ENCODE measurements at regions not wholly inside any gene's neighbourhood (a gene's known extent, or its start where the extent isn't known, plus 50 kb on each side); places are given as distances from the start of the nearest gene placed in this dataset.

- intact Hi-C loops (cut with micrococcal nuclease) = no loop called here
- Mint-ChIP-seq H3K27me3 (ENCODE audit: insufficient read depth, unreplicated experiment) (peaks cover 59% of the 10 kb centered on the region), H3K36me3 (ENCODE audit: insufficient read depth, unreplicated experiment) (no peaks in the 10 kb centered on the region), H3K4me1 (ENCODE audit: insufficient read depth, unreplicated experiment) (no peaks in the 10 kb centered on the region), H3K4me3 (ENCODE audit: unreplicated experiment) (no peak overlapping the region), H3K27ac (ENCODE audit: low read depth, unreplicated experiment) (no peak overlapping the region), H3K9me3 (ENCODE audit: unreplicated experiment) (no peaks in the 10 kb centered on the region)
- no peak for DNase-seq (ENCODE audit: unreplicated experiment)
- no peak for TF ChIP-seq CTCF (IDR thresholded peaks at IDR 0.05; ENCODE audit: unreplicated experiment)
- ChIA-PET POLR2A (no interaction called here), CTCF (no interaction called here)
- BruUV-seq (replicated peaks) = no TSS peak
Observed at GRCh38 chr3:35487376-35487775, 151.9 kb upstream of the ARPP21 start.

- ChIA-PET POLR2A (no interaction called here), CTCF (no interaction called here)
- H3K9me3 Mint-ChIP-seq (ENCODE audit: unreplicated experiment) = no peaks in the 10 kb centered on the region
- no TSS peak for BruUV-seq (replicated peaks)
- no peaks in the 10 kb centered on the region for H3K4me1 Mint-ChIP-seq (ENCODE audit: insufficient read depth, unreplicated experiment)
- H3K4me3 Mint-ChIP-seq (ENCODE audit: unreplicated experiment) = no peak overlapping the region
- DNase-seq (ENCODE audit: unreplicated experiment) = no peak
- intact Hi-C loops (cut with micrococcal nuclease) = no loop called here
- no peaks in the 10 kb centered on the region for H3K36me3 Mint-ChIP-seq (ENCODE audit: insufficient read depth, unreplicated experiment)
- H3K27ac Mint-ChIP-seq (ENCODE audit: low read depth, unreplicated experiment) = no peak overlapping the region
- H3K27me3 Mint-ChIP-seq (ENCODE audit: insufficient read depth, unreplicated experiment) = peaks cover 56% of the 10 kb centered on the region
- TF ChIP-seq CTCF (IDR thresholded peaks at IDR 0.05; ENCODE audit: unreplicated experiment) = no peak
Observed at GRCh38 chr3:35488526-35488925, 150.8 kb upstream of the ARPP21 start.

GRCh38 chr3:35492841-35493240 lies 146.5 kb upstream of the ARPP21 start:
- no peak for TF ChIP-seq CTCF (IDR thresholded peaks at IDR 0.05; ENCODE audit: unreplicated experiment)
- ChIA-PET CTCF (no interaction called here), POLR2A (no interaction called here)
- H3K27me3 Mint-ChIP-seq (ENCODE audit: insufficient read depth, unreplicated experiment) = peaks cover 32% of the 10 kb centered on the region
- intact Hi-C loops (cut with micrococcal nuclease) = no loop called here
- H3K36me3 Mint-ChIP-seq (ENCODE audit: insufficient read depth, unreplicated experiment) = no peaks in the 10 kb centered on the region
- no peaks in the 10 kb centered on the region for H3K9me3 Mint-ChIP-seq (ENCODE audit: unreplicated experiment)
- DNase-seq (ENCODE audit: unreplicated experiment) = no peak
- no peak overlapping the region for H3K27ac Mint-ChIP-seq (ENCODE audit: low read depth, unreplicated experiment)
- no TSS peak for BruUV-seq (replicated peaks)
- no peak overlapping the region for H3K4me3 Mint-ChIP-seq (ENCODE audit: unreplicated experiment)
- no peaks in the 10 kb centered on the region for H3K4me1 Mint-ChIP-seq (ENCODE audit: insufficient read depth, unreplicated experiment)

GRCh38 chr3:35498506-35499210 lies 140.7 kb upstream of the ARPP21 start:
- DNase-seq (ENCODE audit: unreplicated experiment) = no peak
- POLR2A ChIA-PET = interaction anchor here (0.6 kb wide), 1 partner anchor 1700 kb away, joined by 3 read pairs; the partner anchor contains the start of gene PDCD6IP
- Mint-ChIP-seq H3K27me3 (ENCODE audit: insufficient read depth, unreplicated experiment) (peaks cover 44% of the 10 kb centered on the region), H3K9me3 (ENCODE audit: unreplicated experiment) (no peaks in the 10 kb centered on the region), H3K4me1 (ENCODE audit: insufficient read depth, unreplicated experiment) (no peaks in the 10 kb centered on the region), H3K27ac (ENCODE audit: low read depth, unreplicated experiment) (no peak overlapping the region), H3K4me3 (ENCODE audit: unreplicated experiment) (no peak overlapping the region), H3K36me3 (ENCODE audit: insufficient read depth, unreplicated experiment) (no peaks in the 10 kb centered on the region)
- no peak for TF ChIP-seq CTCF (IDR thresholded peaks at IDR 0.05; ENCODE audit: unreplicated experiment)
- CTCF ChIA-PET = no interaction called here
- BruUV-seq (replicated peaks) = no TSS peak
- intact Hi-C loops (cut with micrococcal nuclease) = no loop called here
